ENCODE measurements at regions not wholly inside any gene's neighbourhood (a gene's known extent, or its start where the extent isn't known, plus 50 kb on each side); places are given as distances from the start of the nearest gene placed in this dataset.

GRCh38 chr5:103951776-103952175, 389.2 kb upstream of the NUDT12 start:
- dilution Hi-C loops (cut with HindIII; ENCODE audit: low sequenced_read_pairs, unreplicated experiment) (no loop called here), in situ Hi-C loops (cut with MboI; ENCODE audit: low sequenced_read_pairs) (no loop called here), intact Hi-C loops (cut with micrococcal nuclease) (no loop called here)
- H2AK9ac ChIP-seq (replicated peaks; ENCODE audit: low read depth, low read length, poor library complexity): no peak overlapping the region
- no peak overlapping the region for H4K91ac ChIP-seq (ENCODE audit: insufficient read depth, low read depth, low read length)
- no peaks in the 10 kb centered on the region for H3K9me3 ChIP-seq (ENCODE audit: control insufficient read depth, insufficient read depth, low read length)
- H3K9ac ChIP-seq (ENCODE audit: low read depth, low read length): no peak overlapping the region
- no peaks in the 10 kb centered on the region for H3K36me3 ChIP-seq (ENCODE audit: control insufficient read depth, insufficient read depth, low read length)
- WGBS, 2 experiments (ENCODE audit: extremely low coverage in 2 of 2, insufficient read length in 1 of 2): no CpG with 5 or more reads among the region's 1 CpG
- no peaks in the 10 kb centered on the region for H3K79me1 ChIP-seq (ENCODE audit: low read depth in 1 of 2, low read length in 2 of 2)
- no peak overlapping the region for H3K4ac ChIP-seq (ENCODE audit: low read depth, low read length)
- H3K9me1 ChIP-seq (ENCODE audit: insufficient read depth, low read length): no peaks in the 10 kb centered on the region
- TF ChIP-seq MAZ (IDR thresholded peaks at IDR 0.05; ENCODE audit: borderline replicate concordance, low read depth, low read length): no peak
- no peak for TF ChIP-seq BHLHE40 (IDR thresholded peaks at IDR 0.05; ENCODE audit: low read depth, low read length)
- TF ChIP-seq CTCF (conservative IDR thresholded peaks at IDR 0.05; ENCODE audit: low read depth, low read length): no peak
- TF ChIP-seq NFE2L2 (IDR thresholded peaks at IDR 0.05; ENCODE audit: low read depth, low read length): no peak
- TF ChIP-seq POLR2A (IDR thresholded peaks at IDR 0.05; ENCODE audit: low read depth, low read length): no peak
- TF ChIP-seq ELK1 (IDR thresholded peaks at IDR 0.05; ENCODE audit: borderline replicate concordance, low read depth, low read length): no peak
- no peak overlapping the region for H2AK5ac ChIP-seq (ENCODE audit: low read depth, low read length)
- ATAC-seq (ENCODE audit: low read depth) (no peak), DNase-seq (no peak)
- H3K4me2 ChIP-seq (ENCODE audit: low read depth, low read length): no peak overlapping the region
- H3K27me3 ChIP-seq (ENCODE audit: control insufficient read depth, insufficient read depth, low read length): no peaks in the 10 kb centered on the region
- H3K23ac ChIP-seq (ENCODE audit: low read depth, low read length): no peak overlapping the region
- H2BK5ac ChIP-seq (ENCODE audit: low read depth, low read length, poor library complexity, severe bottlenecking): no peak overlapping the region
- no peak overlapping the region for H2BK20ac ChIP-seq (ENCODE audit: low read depth, low read length)
- H4K20me1 ChIP-seq (ENCODE audit: insufficient read depth, low read length): no peaks in the 10 kb centered on the region
- no peak overlapping the region for H2AFZ ChIP-seq (replicated peaks; ENCODE audit: low read length, poor library complexity)
- H3K56ac ChIP-seq (ENCODE audit: extremely low read depth, insufficient read depth, low read length): no peak overlapping the region
- no peak overlapping the region for H4K8ac ChIP-seq (ENCODE audit: low read depth in 2 of 2, low read length in 2 of 2)
- H2BK120ac ChIP-seq (ENCODE audit: low read depth, low read length): no peak overlapping the region
- H2BK15ac ChIP-seq (ENCODE audit: low read depth, low read length): no peak overlapping the region
- H3K4me3 ChIP-seq (ENCODE audit: insufficient read depth, low read depth, low read length): no peak overlapping the region
- H3K4me1 ChIP-seq (ENCODE audit: control insufficient read depth, insufficient read depth, low read length): no peaks in the 10 kb centered on the region
- BruUV-seq (replicated peaks): no TSS peak
- H3K18ac ChIP-seq (ENCODE audit: low read depth, low read length): no peak overlapping the region
- ChIA-PET POLR2A (ENCODE audit: unreplicated experiment) (no interaction called here), CTCF (no interaction called here)
- no peak overlapping the region for H3K27ac ChIP-seq (ENCODE audit: insufficient read depth, low read length)
- H4K5ac ChIP-seq (ENCODE audit: low read depth, low read length): no peak overlapping the region
- no peak overlapping the region for H3K14ac ChIP-seq (replicated peaks; ENCODE audit: low read depth, low read length)

Data from IMR-90 (cell line).